MM.1S (cell line): ENCODE measurements at regions not wholly inside any gene's neighbourhood (a gene's known extent, or its start where the extent isn't known, plus 50 kb on each side); places are given as distances from the start of the nearest gene placed in this dataset.

Experiments
- CTCF ChIP-seq: fragments of 300-600 bp; sonication (generic); IDR thresholded peaks from 2 replicates; pipeline ENCODE4 v1.5.1; 2016; ENCODE audit warnings: antibody characterized with exemption, low read length, mixed read lengths
- EZH2 ChIP-seq: fragments of 300-600 bp; sonication (generic); optimal IDR thresholded peaks from 2 replicates; pipeline ENCODE3; 2017; ENCODE audit warnings: low read depth, mild to moderate bottlenecking, antibody characterized with exemption, low read length, mixed read lengths

GRCh38 chr18:11251891-11252270 is 102.5 kb upstream of the PIEZO2 start:
- TF ChIP-seq CTCF = no peak
- no peak for TF ChIP-seq EZH2
